ENCODE measurements at regions not wholly inside any gene's neighbourhood (a gene's known extent, or its start where the extent isn't known, plus 50 kb on each side); places are given as distances from the start of the nearest gene placed in this dataset.

DNA sequence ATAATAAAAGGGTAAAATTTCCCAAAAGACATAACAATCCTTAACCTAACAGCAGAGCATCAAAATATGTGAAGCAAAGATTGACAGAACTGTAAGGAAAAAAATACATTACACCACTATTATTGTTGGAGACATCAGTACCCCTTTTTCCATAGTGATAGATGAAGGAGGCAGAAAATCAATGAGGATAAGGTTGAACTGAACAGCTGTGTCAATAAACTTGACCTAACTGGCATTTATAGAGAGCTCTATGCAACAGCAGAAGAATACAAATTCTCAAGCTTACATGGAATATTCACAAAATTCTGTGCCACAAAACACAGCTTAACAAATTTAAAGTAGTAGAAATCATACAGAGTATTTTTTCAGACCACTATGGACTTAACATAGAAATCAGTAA is 195.0 kb upstream of the ELAC2 start:
- Histone ChIP-seq H3K9me3 (peaks cover 0 to 37% (median 0%) of the 10 kb centered on the region in 12 donors), H3K27me3 (no peaks in the 10 kb centered on the region), H3K36me3 (no peaks in the 10 kb centered on the region), H3K4me3 (no peak overlapping the region), H3K27ac (no peak overlapping the region), H3K4me1 (no peaks in the 10 kb centered on the region)
- ATAC-seq (no peak), DNase-seq (no peak)
- TF ChIP-seq, protein P1, sequence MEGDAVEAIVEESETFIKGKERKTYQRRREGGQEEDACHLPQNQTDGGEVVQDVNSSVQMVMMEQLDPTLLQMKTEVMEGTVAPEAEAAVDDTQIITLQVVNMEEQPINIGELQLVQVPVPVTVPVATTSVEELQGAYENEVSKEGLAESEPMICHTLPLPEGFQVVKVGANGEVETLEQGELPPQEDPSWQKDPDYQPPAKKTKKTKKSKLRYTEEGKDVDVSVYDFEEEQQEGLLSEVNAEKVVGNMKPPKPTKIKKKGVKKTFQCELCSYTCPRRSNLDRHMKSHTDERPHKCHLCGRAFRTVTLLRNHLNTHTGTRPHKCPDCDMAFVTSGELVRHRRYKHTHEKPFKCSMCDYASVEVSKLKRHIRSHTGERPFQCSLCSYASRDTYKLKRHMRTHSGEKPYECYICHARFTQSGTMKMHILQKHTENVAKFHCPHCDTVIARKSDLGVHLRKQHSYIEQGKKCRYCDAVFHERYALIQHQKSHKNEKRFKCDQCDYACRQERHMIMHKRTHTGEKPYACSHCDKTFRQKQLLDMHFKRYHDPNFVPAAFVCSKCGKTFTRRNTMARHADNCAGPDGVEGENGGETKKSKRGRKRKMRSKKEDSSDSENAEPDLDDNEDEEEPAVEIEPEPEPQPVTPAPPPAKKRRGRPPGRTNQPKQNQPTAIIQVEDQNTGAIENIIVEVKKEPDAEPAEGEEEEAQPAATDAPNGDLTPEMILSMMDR (IDR thresholded peaks at IDR 0.05), result no peak
- TF ChIP-seq POLR2A (IDR thresholded peaks at IDR 0.05), result no peak
- intact Hi-C loops (cut with DNase I), result no loop called here

DNA sequence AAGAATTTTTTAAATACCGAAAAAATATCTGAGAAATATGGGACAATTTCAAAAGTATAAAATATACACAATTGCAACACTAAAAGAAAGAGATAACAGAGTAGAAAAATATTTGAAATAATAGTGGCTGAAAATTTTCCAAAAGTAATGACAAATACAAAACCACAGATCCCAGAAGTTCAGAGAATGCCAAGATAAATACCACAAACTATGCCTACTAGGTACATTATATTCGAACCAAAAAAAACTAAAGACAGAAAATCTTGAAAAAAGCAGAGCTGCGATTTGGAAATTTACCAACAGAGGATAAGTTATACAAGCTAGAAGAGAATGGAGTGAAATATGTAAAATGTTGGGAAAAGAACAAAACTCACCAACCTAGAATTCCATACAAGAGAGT is 191.3 kb upstream of the ELAC2 start:
- H3K27me3 ChIP-seq, result no peaks in the 10 kb centered on the region
- intact Hi-C loops (cut with DNase I), result no loop called here
- TF ChIP-seq POLR2A (IDR thresholded peaks at IDR 0.05), result no peak
- TF ChIP-seq, protein P1 (IDR thresholded peaks at IDR 0.05), result no peak
- no peak overlapping the region for H3K27ac ChIP-seq
- DNase-seq (no peak), ATAC-seq (no peak)
- WGBS, 4 donors, result 56 to 78% (median 62%) methylated on average over 3 of the region's 3 CpGs
- no peak overlapping the region for H3K4me3 ChIP-seq
- no peaks in the 10 kb centered on the region for H3K4me1 ChIP-seq
- peaks cover 0 to 25% (median 0%) of the 10 kb centered on the region in 12 donors for H3K9me3 ChIP-seq
- no peaks in the 10 kb centered on the region for H3K36me3 ChIP-seq

DNA sequence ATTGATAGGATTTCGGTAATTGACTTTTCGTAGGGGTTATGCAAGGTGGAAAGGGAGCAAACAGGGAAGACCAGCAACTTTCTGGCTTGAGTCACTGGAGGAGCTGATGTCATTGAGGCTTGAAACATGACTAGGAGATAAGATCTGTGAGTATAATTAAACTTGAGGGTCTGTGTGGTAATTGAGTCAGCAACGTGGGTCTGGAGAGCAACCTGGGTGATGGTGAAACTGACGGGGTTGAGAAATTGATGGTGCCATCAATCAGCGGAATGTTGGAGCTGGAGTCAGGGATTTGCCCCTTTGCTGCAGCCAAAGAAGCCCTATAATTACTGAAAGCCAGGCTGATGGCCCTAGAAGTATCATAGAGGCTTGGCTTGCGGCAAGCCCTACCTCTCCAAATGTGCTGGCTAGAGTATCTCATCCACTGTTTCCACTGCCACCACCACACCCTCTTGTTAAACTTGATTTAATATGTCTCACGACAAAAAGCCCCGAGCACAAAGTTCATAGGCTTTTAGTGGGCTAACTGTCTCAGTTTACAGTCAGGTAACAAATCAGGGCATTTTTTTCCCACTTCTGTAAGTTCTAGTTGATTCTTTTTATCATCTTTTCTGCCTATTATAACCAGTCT is 186.9 kb upstream of the ELAC2 start:
- DNase-seq, result no peak
- H3K27ac ChIP-seq, result no peak overlapping the region
- intact Hi-C loops (cut with DNase I), result no loop called here
- no peak for ATAC-seq
- H3K9me3 ChIP-seq, result peaks cover 0 to 7% (median 0%) of the 10 kb centered on the region in 12 donors
- no peak overlapping the region for H3K4me3 ChIP-seq
- no peak for TF ChIP-seq POLR2A (IDR thresholded peaks at IDR 0.05)
- TF ChIP-seq, protein P1 (IDR thresholded peaks at IDR 0.05), result no peak
- no peaks in the 10 kb centered on the region for H3K27me3 ChIP-seq
- H3K36me3 ChIP-seq, result no peaks in the 10 kb centered on the region
- 62 to 80% (median 74%) methylated on average over 8 of the region's 8 CpGs for WGBS, 4 donors
- H3K4me1 ChIP-seq, result no peaks in the 10 kb centered on the region

DNA sequence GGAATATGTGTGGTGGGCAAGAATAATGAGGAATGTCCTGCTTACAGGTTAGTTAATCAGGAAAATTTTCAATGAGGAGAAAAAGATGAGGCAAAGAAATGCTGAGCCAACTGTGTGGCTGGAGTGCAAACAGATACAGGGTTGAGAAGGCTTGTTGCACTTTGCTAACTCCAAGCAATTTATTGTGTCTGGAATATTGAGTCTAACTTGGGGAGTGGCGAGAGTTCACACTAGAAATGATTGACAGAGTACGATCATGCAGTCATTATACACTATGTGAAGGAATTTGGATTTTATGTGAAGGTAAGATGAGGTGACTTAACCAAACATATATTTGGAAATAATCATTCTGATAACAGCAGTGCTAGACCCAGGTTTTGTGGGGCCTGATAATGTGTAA is 185.0 kb upstream of the ELAC2 start:
- Histone ChIP-seq H3K4me3 (no peak overlapping the region), H3K27me3 (no peaks in the 10 kb centered on the region), H3K4me1 (no peaks in the 10 kb centered on the region), H3K27ac (no peak overlapping the region), H3K9me3 (no peaks in the 10 kb centered on the region), H3K36me3 (no peaks in the 10 kb centered on the region)
- TF ChIP-seq, protein P1 (IDR thresholded peaks at IDR 0.05), result no peak
- no peak for TF ChIP-seq POLR2A (IDR thresholded peaks at IDR 0.05)
- DNase-seq (no peak), ATAC-seq (no peak)
- intact Hi-C loops (cut with DNase I), result no loop called here
- 85 to 93% (median 89%) methylated on average over 2 of the region's 2 CpGs for WGBS, 4 donors

Data from heart left ventricle (tissue), 16 donors.